ENCODE measurements at regions not wholly inside any gene's neighbourhood (a gene's known extent, or its start where the extent isn't known, plus 50 kb on each side); places are given as distances from the start of the nearest gene placed in this dataset.

- no peak for FAIRE-seq
These were observed 83.5 kb downstream of the TBX22 start for GRCh38 chrX:80098038-80098437.

DNA sequence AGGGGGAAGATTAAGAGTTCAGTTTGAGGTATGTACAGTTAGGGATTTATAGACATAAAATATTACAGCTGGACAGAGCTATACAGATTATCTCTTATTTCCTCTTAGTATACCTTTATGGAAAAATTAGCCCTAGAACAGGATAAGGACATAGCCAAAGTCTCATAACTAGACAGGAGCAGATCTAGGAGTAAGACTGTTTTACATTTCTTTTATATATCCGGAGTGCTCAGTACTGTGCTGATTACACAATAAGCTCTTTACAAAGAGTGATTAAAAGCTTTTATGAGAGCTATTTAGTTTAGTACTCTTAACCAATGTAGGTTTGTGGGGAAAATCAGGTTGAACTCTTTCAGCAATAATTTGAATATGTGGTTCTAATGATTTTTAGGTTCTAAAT lies 105.8 kb downstream of the TBX22 start:
- no peak for FAIRE-seq

- FAIRE-seq: no peak
These were observed 124.4 kb downstream of the TBX22 start for GRCh38 chrX:80138938-80139337.

DNA sequence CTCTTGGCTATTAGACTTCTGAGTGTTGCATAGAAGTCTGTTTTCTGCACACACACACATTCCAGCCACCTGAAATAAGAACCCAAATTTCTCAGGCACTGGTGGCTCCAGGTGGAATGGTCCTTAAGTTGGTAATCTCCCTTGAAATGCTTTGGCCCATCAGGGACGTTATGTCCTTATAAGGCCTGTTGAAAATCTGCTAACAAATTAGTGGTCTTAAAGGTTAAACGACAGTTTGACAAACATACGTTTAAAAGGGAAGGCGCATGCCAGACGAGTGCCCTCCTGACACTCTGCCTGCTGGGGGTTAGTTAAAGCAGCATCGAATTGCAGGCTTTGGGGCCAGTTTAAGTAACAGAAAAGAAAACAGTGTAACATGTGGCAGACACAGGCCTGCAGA lies 125.0 kb downstream of the TBX22 start:
- no peak for FAIRE-seq

DNA sequence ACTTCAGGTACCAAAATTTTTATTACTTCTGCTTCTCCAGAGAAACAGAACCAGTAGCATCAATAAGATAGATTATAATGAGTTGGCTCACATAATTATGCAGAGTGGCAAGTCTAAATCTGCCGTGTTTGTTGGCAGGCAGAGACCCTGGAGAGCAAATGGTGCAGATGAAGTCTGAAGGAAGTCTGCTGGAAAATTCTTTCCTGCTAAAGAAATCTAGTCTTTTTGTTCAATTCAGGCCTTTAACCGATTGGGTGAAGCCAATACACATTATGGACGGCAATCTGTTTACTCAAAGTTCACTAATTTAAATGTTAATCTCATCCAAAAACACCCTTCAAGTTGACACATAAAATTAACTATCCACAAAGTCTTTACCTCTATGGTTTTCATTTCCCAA lies 156.0 kb downstream of the TBX22 start:
- no peak for FAIRE-seq

DNA sequence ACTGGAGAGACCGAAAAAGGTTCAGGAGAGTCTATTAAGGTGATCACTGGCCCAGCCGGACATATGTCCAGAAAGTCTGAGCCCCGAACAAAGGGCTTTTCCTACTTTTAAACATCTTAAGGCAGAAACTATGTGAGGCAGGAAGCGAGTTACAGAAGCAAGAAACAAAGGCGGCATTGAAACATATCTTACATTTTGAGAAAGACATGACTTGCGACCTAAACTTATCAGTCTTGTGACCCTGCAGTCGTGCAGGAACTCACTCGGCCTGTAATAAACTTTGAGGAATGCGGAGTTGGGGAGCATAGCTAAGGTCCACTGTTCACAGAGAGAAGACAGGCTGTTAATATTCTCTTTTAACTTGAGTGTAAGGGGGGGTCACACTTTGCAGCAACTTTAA lies 158.7 kb downstream of the TBX22 start:
- FAIRE-seq: no peak

- no peak for FAIRE-seq
These were observed 160.5 kb downstream of the TBX22 start for GRCh38 chrX:80174925-80175574.

DNA sequence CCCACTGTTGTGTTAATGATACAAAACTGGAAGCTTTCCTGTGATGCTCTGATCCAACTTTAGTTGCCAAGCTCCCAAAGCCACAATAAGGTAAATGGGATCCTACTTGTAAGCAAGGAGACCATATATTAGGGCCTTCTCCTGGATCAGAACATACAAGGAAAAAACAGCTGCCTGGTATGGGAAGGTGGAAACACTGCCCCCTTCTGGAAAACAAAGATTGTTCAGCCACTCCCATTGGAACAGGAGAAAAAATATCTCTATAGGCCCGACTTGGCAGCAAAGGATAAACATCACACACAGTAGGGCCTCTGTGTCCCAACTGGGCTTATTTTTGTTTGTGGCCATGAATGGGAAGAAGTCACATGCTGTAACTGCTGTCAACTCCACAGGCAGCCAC lies 166.5 kb downstream of the TBX22 start:
- no peak for FAIRE-seq

DNA sequence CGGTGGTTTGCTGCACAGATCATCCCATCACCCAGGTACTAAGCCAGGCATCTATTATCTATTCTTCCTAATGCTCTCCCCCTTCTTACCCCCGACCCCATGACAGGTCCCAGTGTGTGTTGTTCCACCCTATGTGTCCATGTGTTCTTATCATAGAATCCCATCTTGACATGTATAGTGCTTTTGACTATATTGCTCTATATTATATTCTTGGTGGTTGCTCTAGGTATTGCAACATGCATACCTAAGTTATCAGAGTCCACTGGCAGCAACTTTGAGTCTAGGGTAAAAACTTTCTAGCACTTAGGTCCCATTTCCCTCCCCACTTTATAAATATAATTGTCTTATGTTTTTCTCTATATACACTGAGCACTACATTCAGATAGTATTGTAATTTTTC lies 170.3 kb downstream of the TBX22 start:
- FAIRE-seq: no peak

- FAIRE-seq: no peak
These were observed 192.1 kb downstream of the TBX22 start for GRCh38 chrX:80206647-80207046.

- FAIRE-seq: no peak
These were observed 192.8 kb downstream of the TBX22 start for GRCh38 chrX:80207327-80207726.

- FAIRE-seq: no peak
These were observed 201.5 kb downstream of the TBX22 start for GRCh38 chrX:80216086-80216485.

DNA sequence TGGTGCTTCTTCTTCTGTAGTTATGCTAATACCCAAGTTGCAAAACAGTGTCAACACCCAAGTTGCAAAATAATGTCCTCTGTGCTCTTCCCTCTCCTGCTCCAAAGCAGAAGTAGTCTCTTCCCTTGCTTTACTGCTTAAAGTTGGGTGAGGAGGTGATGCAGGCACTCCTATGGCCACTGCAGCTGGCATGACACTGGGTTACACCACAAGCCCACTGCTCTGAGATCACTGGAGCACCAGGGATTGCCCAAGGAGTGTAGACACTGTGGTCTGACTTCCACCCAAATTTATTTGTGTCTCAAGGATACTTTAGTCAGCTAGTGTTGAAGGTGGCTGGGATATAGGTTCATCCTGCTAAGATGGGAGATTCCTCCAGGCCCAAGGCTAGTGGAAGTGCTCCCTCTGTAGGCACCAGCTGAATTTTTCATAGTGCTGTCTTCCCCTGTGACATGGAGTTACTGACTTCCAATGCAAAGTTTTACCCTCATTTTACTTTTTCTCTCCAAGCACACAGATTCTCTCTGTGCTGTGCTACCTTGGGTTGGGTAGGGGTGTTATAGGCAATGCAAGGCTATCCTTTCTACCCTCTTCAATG lies 196.2 kb upstream of the TENT5D start:
- FAIRE-seq: no peak

- no peak for FAIRE-seq
These were observed 190.6 kb upstream of the TENT5D start for GRCh38 chrX:80229626-80230025.

- no peak for FAIRE-seq
These were observed 183.2 kb upstream of the TENT5D start for GRCh38 chrX:80237072-80237471.

- FAIRE-seq: peak; percentile 67
These were observed 174.0 kb upstream of the TENT5D start for GRCh38 chrX:80246271-80246670.

DNA sequence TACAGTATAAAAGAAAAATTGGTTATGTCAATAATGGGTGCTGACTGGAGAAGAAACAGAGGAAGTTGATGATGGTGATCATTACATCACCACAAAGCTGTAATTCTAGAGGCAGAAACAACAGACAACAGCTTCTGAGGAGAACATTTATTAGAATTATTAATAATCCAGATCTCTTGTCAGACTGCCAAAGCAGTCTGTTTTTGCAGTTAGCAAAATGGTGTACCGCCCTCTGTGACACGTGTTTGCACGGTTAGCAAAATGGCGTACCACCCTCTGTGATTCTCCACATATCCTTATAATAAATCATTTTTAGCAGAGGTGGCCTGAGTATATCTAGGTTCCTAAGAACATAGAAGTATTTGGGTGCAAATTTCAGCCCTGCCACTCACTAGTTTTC lies 154.0 kb upstream of the TENT5D start:
- FAIRE-seq: no peak

- FAIRE-seq: no peak
These were observed 153.3 kb upstream of the TENT5D start for GRCh38 chrX:80266979-80267378.

DNA sequence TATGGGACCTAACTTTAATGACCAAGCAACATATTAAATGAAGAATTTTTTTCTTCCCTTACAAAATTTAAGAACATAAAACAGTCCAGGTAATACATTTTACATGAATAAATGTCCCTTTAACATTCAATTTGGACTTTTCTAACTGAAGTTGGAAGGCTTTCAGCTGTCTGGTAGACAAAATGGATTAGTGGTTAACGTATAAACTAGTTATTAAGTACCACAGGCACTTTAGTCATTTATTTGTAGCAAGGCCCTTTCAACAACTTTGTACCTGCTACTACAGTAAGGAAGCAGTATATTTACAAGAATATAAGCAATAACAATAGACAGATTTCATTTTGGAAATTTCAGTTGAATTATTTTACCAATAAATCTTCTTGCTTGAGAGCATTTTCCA lies 152.5 kb upstream of the TENT5D start:
- FAIRE-seq: no peak

GRCh38 chrX:80282535-80282934 lies 137.7 kb upstream of the TENT5D start:
- FAIRE-seq: peak; percentile 53

DNA sequence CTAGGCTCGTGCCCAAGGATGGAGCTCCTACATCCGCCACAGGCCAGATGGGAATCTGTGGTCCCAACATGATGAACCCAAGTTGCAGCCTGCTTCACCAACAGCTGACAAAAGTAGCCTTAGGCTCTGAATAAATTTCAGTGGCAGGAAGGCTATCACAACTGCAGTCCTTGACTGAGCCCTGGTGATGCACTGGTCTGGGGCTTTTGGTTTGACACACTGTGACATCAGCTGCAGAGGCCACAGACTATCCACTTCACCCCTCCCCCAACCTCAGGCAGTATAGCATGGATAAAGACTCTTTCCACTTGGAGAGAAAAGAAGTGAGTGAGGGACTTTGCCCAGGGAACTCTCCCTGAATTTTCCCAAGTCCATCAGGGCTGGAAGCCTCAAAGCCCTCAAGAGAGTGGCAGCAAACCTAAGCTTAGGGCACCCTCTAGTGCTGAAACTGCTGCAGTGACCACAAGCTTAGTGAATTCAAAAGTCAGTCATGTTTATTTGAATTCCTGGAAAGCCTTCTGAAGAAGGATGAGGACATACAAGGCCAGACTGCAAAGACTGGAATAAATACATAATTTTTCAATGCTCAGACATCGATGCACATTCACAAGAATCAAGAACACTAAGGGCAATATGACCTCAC lies 135.0 kb upstream of the TENT5D start:
- FAIRE-seq: no peak

GRCh38 chrX:80290834-80291233 lies 129.4 kb upstream of the TENT5D start:
- FAIRE-seq: no peak

- FAIRE-seq: no peak
These were observed 126.9 kb upstream of the TENT5D start for GRCh38 chrX:80293354-80293753.

DNA sequence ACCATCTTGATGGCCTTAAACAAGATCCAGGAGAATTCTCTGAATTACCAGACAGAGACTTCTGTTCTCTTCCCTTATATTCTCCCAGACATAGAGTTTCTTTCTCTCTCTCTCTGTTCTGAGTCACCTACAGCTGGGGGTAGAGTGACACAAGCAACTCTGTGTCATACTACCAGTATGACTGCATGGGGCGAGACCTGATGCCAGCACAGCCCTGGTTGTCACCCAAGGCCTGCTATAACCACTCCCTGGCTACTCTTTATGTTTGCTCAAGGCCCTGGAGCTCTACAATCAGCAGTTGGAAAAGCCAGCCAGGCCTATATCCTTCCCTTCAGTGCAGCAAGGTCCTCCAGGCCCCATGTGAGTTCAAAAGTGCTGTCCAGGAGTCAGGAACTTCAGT lies 114.2 kb upstream of the TENT5D start:
- FAIRE-seq: no peak

- no peak for FAIRE-seq
These were observed 107.8 kb upstream of the TENT5D start for GRCh38 chrX:80312448-80312847.

Measured in endometrium (tissue), 2 donors.